T follicular helper cell (primary cell): ENCODE measurements at regions not wholly inside any gene's neighbourhood (a gene's known extent, or its start where the extent isn't known, plus 50 kb on each side); places are given as distances from the start of the nearest gene placed in this dataset.

Experiments
- DNase-seq: peaks from one replicate; pipeline ENCODE4 v3.0.0-alpha.2; 2020; ENCODE audit warnings: low read depth

GRCh38 chr2:48258481-48259149 lies 55.9 kb upstream of the FOXN2 start:
- DNase-seq = no peak

DNA sequence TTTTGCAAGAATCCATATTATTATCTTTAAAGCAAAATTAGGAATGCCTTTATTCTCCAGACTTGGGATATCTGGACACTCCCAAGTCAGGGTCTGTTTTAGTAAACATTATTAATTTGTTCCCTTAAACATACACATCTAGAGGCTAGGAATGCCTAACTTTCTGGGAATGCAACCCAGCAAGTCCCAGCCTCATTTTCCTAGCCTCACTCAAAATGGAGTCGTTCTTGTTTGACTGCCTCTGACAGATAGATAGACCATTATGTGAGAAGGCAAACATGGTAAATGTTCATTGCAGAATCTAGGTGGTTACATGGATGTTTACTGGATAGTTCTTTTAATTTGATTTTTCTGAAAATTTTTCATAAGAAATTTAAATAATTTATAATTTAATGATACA lies 54.7 kb upstream of the FOXN2 start:
- DNase-seq = no peak

- DNase-seq = no peak
Measured at GRCh38 chr2:48264627-48265026, 49.9 kb upstream of the FOXN2 start.
